Endothelial cell (in vitro differentiated cells): ENCODE measurements at regions not wholly inside any gene's neighbourhood (a gene's known extent, or its start where the extent isn't known, plus 50 kb on each side); places are given as distances from the start of the nearest gene placed in this dataset.

ENCODE experiments used
- DNase-seq: peaks from one replicate; pipeline ENCODE4 v3.0.0; 2021; ENCODE audit warnings: low spot score
- H3K27ac Mint-ChIP-seq: one replicate; pipeline ENCODE4 v1.8.0; 2021; ENCODE audit warnings: mixed read lengths, inconsistent platforms; ENCODE audit not compliant: unreplicated experiment
- H3K27me3 Mint-ChIP-seq: one replicate; pipeline ENCODE4 v1.8.0; 2021; ENCODE audit warnings: mild to moderate bottlenecking, moderate library complexity, mixed read lengths, inconsistent platforms; ENCODE audit not compliant: unreplicated experiment
- H3K36me3 Mint-ChIP-seq: one replicate; pipeline ENCODE4 v1.8.0; 2021; ENCODE audit warnings: mild to moderate bottlenecking, low read depth, mixed read lengths, inconsistent platforms; ENCODE audit not compliant: unreplicated experiment
- H3K4me1 Mint-ChIP-seq: one replicate; pipeline ENCODE4 v1.8.0; 2021; ENCODE audit warnings: mild to moderate bottlenecking, mixed read lengths, inconsistent platforms; ENCODE audit not compliant: unreplicated experiment
- H3K4me3 Mint-ChIP-seq: one replicate; pipeline ENCODE4 v1.8.0; 2021; ENCODE audit warnings: mild to moderate bottlenecking, mixed read lengths, inconsistent platforms; ENCODE audit not compliant: unreplicated experiment
- H3K9me3 Mint-ChIP-seq: one replicate; pipeline ENCODE4 v1.8.0; 2021; ENCODE audit warnings: mixed read lengths, inconsistent platforms; ENCODE audit not compliant: unreplicated experiment
- CTCF ChIP-seq: fragments of 200-600 bp; sonication (generic); IDR thresholded peaks from one replicate; pipeline ENCODE4 v1.5.0; 2021; ENCODE audit warnings: antibody characterized with exemption; ENCODE audit not compliant: unreplicated experiment

- Mint-ChIP-seq H3K27me3 (no peaks in the 10 kb centered on the region), H3K27ac (no peak overlapping the region), H3K9me3 (no peaks in the 10 kb centered on the region), H3K36me3 (no peaks in the 10 kb centered on the region), H3K4me1 (no peaks in the 10 kb centered on the region), H3K4me3 (no peak overlapping the region)
- no peak for DNase-seq
- TF ChIP-seq CTCF = no peak
Observed at GRCh38 chr5:110115503-110115902, 425.8 kb downstream of the MAN2A1 start.

GRCh38 chr5:110116539-110116938 is 426.8 kb downstream of the MAN2A1 start:
- Mint-ChIP-seq H3K4me3 (no peak overlapping the region), H3K27me3 (no peaks in the 10 kb centered on the region)

GRCh38 chr5:110134963-110135935 is 445.5 kb downstream of the MAN2A1 start:
- Mint-ChIP-seq H3K36me3 (peaks cover 11% of the 10 kb centered on the region), H3K4me1 (no peaks in the 10 kb centered on the region), H3K9me3 (peaks cover 6% of the 10 kb centered on the region), H3K4me3 (no peak overlapping the region), H3K27me3 (peaks cover 2% of the 10 kb centered on the region), H3K27ac (no peak overlapping the region)
- no peak for TF ChIP-seq CTCF
- no peak for DNase-seq

More at GRCh38 chr5:110116539-110116938, 426.8 kb downstream of the MAN2A1 start:
- Mint-ChIP-seq H3K27ac (no peak overlapping the region), H3K9me3 (no peaks in the 10 kb centered on the region), H3K36me3 (no peaks in the 10 kb centered on the region), H3K4me1 (no peaks in the 10 kb centered on the region)
- no peak for DNase-seq
- no peak for TF ChIP-seq CTCF

- Mint-ChIP-seq H3K9me3 (no peaks in the 10 kb centered on the region), H3K27me3 (no peaks in the 10 kb centered on the region), H3K4me3 (no peak overlapping the region), H3K27ac (no peak overlapping the region), H3K4me1 (no peaks in the 10 kb centered on the region), H3K36me3 (no peaks in the 10 kb centered on the region)
- TF ChIP-seq CTCF = no peak
- no peak for DNase-seq
Observed at GRCh38 chr5:110150199-110150598, 460.5 kb downstream of the MAN2A1 start.

GRCh38 chr5:110159202-110159601 is 469.5 kb downstream of the MAN2A1 start:
- Mint-ChIP-seq H3K4me1 (peaks cover 5% of the 10 kb centered on the region), H3K27ac (no peak overlapping the region), H3K36me3 (no peaks in the 10 kb centered on the region), H3K27me3 (no peaks in the 10 kb centered on the region), H3K4me3 (no peak overlapping the region), H3K9me3 (no peaks in the 10 kb centered on the region)
- TF ChIP-seq CTCF = no peak
- DNase-seq = no peak
